GM12875 (cell line): ENCODE measurements at regions not wholly inside any gene's neighbourhood (a gene's known extent, or its start where the extent isn't known, plus 50 kb on each side); places are given as distances from the start of the nearest gene placed in this dataset.

Experiments used
- H3K4me3 ChIP-seq: one replicate; pipeline ENCODE4 v1.5.1; 2011; ENCODE audit warnings: low read depth, low read length, control low read depth
- CTCF ChIP-seq: IDR thresholded peaks from 2 replicates; pipeline ENCODE4 v1.5.1; 2011; ENCODE audit warnings: low read depth, mild to moderate bottlenecking, control low read depth, inconsistent platforms, low read length, moderate library complexity, borderline replicate concordance; ENCODE audit not compliant: insufficient read depth

GRCh38 chr2:14831458-14831857 is 198.9 kb downstream of the LRATD1 start:
- no peak for TF ChIP-seq CTCF

GRCh38 chr2:14843507-14844204 is 211.1 kb downstream of the LRATD1 start:
- H3K4me3 ChIP-seq: no peak overlapping the region

More at GRCh38 chr2:14831458-14831857, 198.9 kb downstream of the LRATD1 start:
- H3K4me3 ChIP-seq: no peak overlapping the region

DNA sequence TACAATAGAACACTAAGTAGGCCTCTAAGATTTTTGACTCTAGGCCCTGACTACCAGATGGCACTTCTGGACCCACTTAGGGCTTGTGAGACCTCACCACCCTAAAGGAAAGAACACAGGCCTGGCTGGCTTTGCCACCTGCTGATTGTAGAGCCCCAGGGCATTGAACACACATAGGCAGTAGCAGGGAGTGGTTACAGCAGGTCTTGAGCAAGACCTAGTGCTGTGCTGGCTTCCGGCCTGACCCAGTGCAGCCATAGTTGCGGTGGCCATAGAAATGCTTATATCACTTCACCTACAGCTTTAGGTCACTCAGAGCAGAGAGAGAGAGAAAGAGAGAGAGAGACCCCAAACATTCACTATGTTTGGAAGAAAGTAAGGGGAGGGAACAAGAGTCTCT is 223.2 kb downstream of the LRATD1 start:
- no peak for TF ChIP-seq CTCF
- H3K4me3 ChIP-seq: no peak overlapping the region

More at GRCh38 chr2:14843507-14844204, 211.1 kb downstream of the LRATD1 start:
- no peak for TF ChIP-seq CTCF

DNA sequence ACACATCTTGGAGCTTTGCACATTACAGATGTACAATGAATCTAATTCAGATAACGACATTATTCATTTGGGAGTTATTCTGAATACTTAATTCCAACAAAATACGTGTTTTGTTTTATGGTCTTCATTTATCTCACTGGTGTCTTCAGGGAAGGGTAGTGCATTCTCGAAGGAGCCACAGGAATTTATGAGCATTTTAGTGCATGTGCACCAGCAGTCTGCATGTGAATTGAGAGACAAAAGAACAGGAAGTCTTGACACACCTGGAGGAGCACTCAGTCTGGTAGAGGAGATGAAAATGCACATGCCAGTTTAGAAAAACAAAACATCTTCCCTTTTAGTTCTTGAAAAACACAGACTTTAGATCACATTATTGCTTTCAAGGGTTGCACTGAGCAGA is 228.7 kb downstream of the LRATD1 start:
- TF ChIP-seq CTCF: no peak

DNA sequence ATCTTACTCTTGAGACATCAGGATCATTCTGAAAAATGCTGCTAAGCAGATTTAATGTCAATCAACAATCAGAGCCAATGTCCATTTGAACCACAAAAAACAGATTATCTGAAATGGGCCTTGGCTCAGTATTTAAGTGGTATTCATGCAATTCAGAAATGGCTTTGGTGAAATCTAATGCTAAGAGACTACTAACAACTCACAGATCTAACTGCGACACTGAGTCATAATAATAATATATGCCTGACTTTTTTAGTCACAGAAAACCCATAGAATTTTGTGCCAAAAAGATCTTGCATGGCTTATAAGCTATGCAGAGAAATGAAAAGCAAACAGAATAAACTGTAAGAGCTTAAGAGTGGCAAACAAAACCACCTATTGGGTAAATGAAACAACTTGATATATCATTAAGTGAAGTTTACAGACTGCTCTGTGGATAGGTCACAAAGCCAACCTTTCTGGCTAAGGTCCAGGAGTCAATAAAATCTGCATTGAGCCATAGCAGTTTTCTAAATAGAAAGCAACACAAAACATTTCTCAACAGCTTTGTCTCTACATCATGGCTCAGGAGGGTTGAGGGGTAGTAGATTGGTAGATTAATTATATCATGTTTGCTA is 234.3 kb downstream of the LRATD1 start:
- H3K4me3 ChIP-seq: no peak overlapping the region
- TF ChIP-seq CTCF: no peak

More for the DNA sequence above, 228.7 kb downstream of the LRATD1 start:
- H3K4me3 ChIP-seq: no peak overlapping the region

- no peak overlapping the region for H3K4me3 ChIP-seq
- no peak for TF ChIP-seq CTCF
Measured at GRCh38 chr2:14867853-14868252, 235.3 kb downstream of the LRATD1 start.

GRCh38 chr2:14872779-14873325 is 240.3 kb downstream of the LRATD1 start:
- no peak for TF ChIP-seq CTCF
- no peak overlapping the region for H3K4me3 ChIP-seq
